H1 (cell line): ENCODE measurements at regions not wholly inside any gene's neighbourhood (a gene's known extent, or its start where the extent isn't known, plus 50 kb on each side); places are given as distances from the start of the nearest gene placed in this dataset.

Source experiments
- CTCF ChIA-PET: fragments of 300-600 bp; sonication (Branson Sonifier 250); formaldehyde crosslinking; loops from one replicate; lab custom pipeline; 2021; ENCODE audit not compliant: partially characterized antibody; lab: Charles Lee
- POLR2A ChIA-PET: fragments of 300-600 bp; sonication (Branson Sonifier 250); formaldehyde crosslinking; loops from one replicate; lab custom pipeline; 2021; ENCODE audit warnings: inconsistent platforms; ENCODE audit not compliant: partially characterized antibody; lab: Charles Lee
- DNase-seq, 2 experiments: peaks; one replicate each; pipeline versions ENCODE4 v3.0.0 to v3.0.0-alpha.2; 2010 to 2022; ENCODE audit warnings: low spot score in 2 of 2, low read depth in 1 of 2, mixed read lengths in 1 of 2
- FAIRE-seq: peaks from 2 replicates; lab custom pipeline; 2011; peaks lifted over from hg19 to GRCh38; lab: Jason Lieb, UNC
- H2AFZ ChIP-seq: 2 replicates; pipeline ENCODE4 v1.8.1; 2012; ENCODE audit warnings: low read length, inconsistent platforms
- H2AK5ac ChIP-seq: 2 replicates; pipeline ENCODE4 v1.6.1; 2013; ENCODE audit warnings: low read depth, low read length
- H2BK120ac ChIP-seq: replicated peaks from 2 replicates; pipeline ENCODE3; 2013; ENCODE audit warnings: low read depth, low read length, inconsistent platforms
- H2BK12ac ChIP-seq: 2 replicates; pipeline ENCODE4 v1.6.1; 2013; ENCODE audit warnings: low read depth, low read length
- H2BK15ac ChIP-seq: 2 replicates; pipeline ENCODE4 v1.6.1; 2013; ENCODE audit warnings: low read length
- H2BK20ac ChIP-seq: 2 replicates; pipeline ENCODE4 v1.6.1; 2013; ENCODE audit warnings: low read length
- H2BK5ac ChIP-seq: 2 replicates; pipeline ENCODE4 v1.6.1; 2013; ENCODE audit warnings: low read depth, low read length
- H3K14ac ChIP-seq: 2 replicates; pipeline ENCODE4 v1.6.1; 2013; ENCODE audit warnings: inconsistent platforms; ENCODE audit not compliant: insufficient read length
- H3K18ac ChIP-seq: 2 replicates; pipeline ENCODE4 v1.6.1; 2013; ENCODE audit warnings: low read length; ENCODE audit errors: extremely low read depth
- H3K23ac ChIP-seq: 2 replicates; pipeline ENCODE4 v1.6.1; 2013; ENCODE audit warnings: inconsistent platforms; ENCODE audit not compliant: insufficient read length
- H3K23me2 ChIP-seq: 2 replicates; pipeline ENCODE4 v1.6.1; 2013; ENCODE audit warnings: low read depth, low read length
- H3K27ac ChIP-seq: 2 replicates; pipeline ENCODE4 v1.6.1; 2011; ENCODE audit warnings: low read depth, low read length, inconsistent platforms
- H3K27me3 ChIP-seq, 4 experiments: replicated peaks in 1 of 4; 1 replicate in 1 of 4; 2 replicates in 3 of 4; pipeline versions ENCODE4 v1.6.1 to v1.8.1; 2011 to 2013; ENCODE audit warnings: low read length in 3 of 4, mild to moderate bottlenecking in 3 of 4, inconsistent platforms in 2 of 4, mixed read lengths in 2 of 4, moderate library complexity in 1 of 4; ENCODE audit not compliant: control insufficient read depth in 3 of 4, insufficient read depth in 3 of 4; ENCODE audit errors: extremely low read depth in 1 of 4
- H3K36me3 ChIP-seq, 4 experiments: 2 replicates each; pipeline versions ENCODE4 v1.6.1 to v1.8.1; 2011 to 2013; ENCODE audit warnings: mild to moderate bottlenecking in 4 of 4, low read length in 3 of 4, moderate library complexity in 2 of 4, control low read depth in 1 of 4, inconsistent platforms in 1 of 4; ENCODE audit not compliant: insufficient read depth in 4 of 4, control insufficient read depth in 2 of 4
- H3K4ac ChIP-seq: replicated peaks from 2 replicates; pipeline ENCODE3; 2013; ENCODE audit warnings: low read length, low read depth, mixed read lengths, inconsistent platforms; ENCODE audit not compliant: insufficient read length
- H3K4me1 ChIP-seq, 4 experiments: replicated peaks in 1 of 4; 1 replicate in 1 of 4; 2 replicates in 3 of 4; pipeline versions ENCODE4 v1.6.1 to v1.8.1; 2011 to 2013; ENCODE audit warnings: low read length in 3 of 4, inconsistent platforms in 2 of 4, mixed read lengths in 1 of 4; ENCODE audit not compliant: insufficient read depth in 4 of 4, control insufficient read depth in 3 of 4
- H3K4me2 ChIP-seq, 2 experiments: 2 replicates each; pipeline versions ENCODE4 v1.6.1 to v1.8.1; 2011 to 2013; ENCODE audit warnings: low read depth in 2 of 2, low read length in 2 of 2, control low read depth in 1 of 2, inconsistent platforms in 1 of 2, mild to moderate bottlenecking in 1 of 2; ENCODE audit not compliant: insufficient read depth in 1 of 2
- H3K4me3 ChIP-seq, 4 experiments: fragments of 200-600, 300-600 bp in 1 of 4; sonication (generic), shearing (Covaris generic), sonication (Bioruptor Twin) in 1 of 4; 2 replicates each; pipeline versions ENCODE4 v1.5.1 to v1.8.1; 2011 to 2016; ENCODE audit warnings: low read length in 4 of 4, low read depth in 3 of 4, control low read depth in 2 of 4, inconsistent platforms in 2 of 4, mild to moderate bottlenecking in 2 of 4, mixed read lengths in 1 of 4, moderate library complexity in 1 of 4; ENCODE audit not compliant: insufficient read depth in 2 of 4; ENCODE audit errors: extremely low read depth in 1 of 4
- H3K56ac ChIP-seq: replicated peaks from 2 replicates; pipeline ENCODE3; 2013; ENCODE audit warnings: low read depth, mild to moderate bottlenecking, mixed read lengths, low read length, inconsistent platforms; ENCODE audit not compliant: insufficient read length
- H3K79me1 ChIP-seq: 2 replicates; pipeline ENCODE4 v1.6.1; 2013; ENCODE audit warnings: low read depth, low read length, control low read depth
- H3K79me2 ChIP-seq, 2 experiments: 2 replicates each; pipeline versions ENCODE4 v1.6.1 to v1.8.1; 2012 to 2013; ENCODE audit warnings: low read length in 2 of 2, mild to moderate bottlenecking in 2 of 2, inconsistent platforms in 1 of 2; ENCODE audit not compliant: insufficient read depth in 2 of 2, control insufficient read depth in 1 of 2
- H3K9ac ChIP-seq, 4 experiments: replicated peaks in 1 of 4; 1 replicate in 1 of 4; 2 replicates in 3 of 4; pipeline versions ENCODE4 v1.6.1 to v1.8.1; 2011 to 2013; ENCODE audit warnings: low read depth in 3 of 4, low read length in 3 of 4, control low read depth in 2 of 4, mild to moderate bottlenecking in 2 of 4, moderate library complexity in 2 of 4, inconsistent platforms in 1 of 4; ENCODE audit errors: extremely low read depth in 1 of 4
- H3K9me3 ChIP-seq, 2 experiments: 2 replicates each; pipeline versions ENCODE4 v1.6.1 to v1.8.1; 2012 to 2013; ENCODE audit warnings: mild to moderate bottlenecking in 2 of 2, moderate library complexity in 2 of 2, control low read depth in 1 of 2, inconsistent platforms in 1 of 2, low read depth in 1 of 2, low read length in 1 of 2, mixed read lengths in 1 of 2; ENCODE audit not compliant: insufficient read depth in 2 of 2
- H4K20me1 ChIP-seq, 2 experiments: replicated peaks in 1 of 2; 2 replicates each; pipeline versions ENCODE3 to v1.8.1; 2011 to 2013; ENCODE audit warnings: inconsistent platforms in 2 of 2, low read length in 2 of 2, mild to moderate bottlenecking in 1 of 2; ENCODE audit not compliant: insufficient read depth in 2 of 2, control insufficient read depth in 1 of 2
- H4K5ac ChIP-seq: 2 replicates; pipeline ENCODE4 v1.6.1; 2013; ENCODE audit warnings: low read length, low read depth, mixed read lengths, inconsistent platforms; ENCODE audit not compliant: insufficient read length
- H4K8ac ChIP-seq: 2 replicates; pipeline ENCODE4 v1.8.0; 2013; ENCODE audit warnings: mild to moderate bottlenecking, moderate library complexity, low read length, inconsistent platforms; ENCODE audit not compliant: insufficient read depth; ENCODE audit errors: extremely low read depth
- H4K91ac ChIP-seq: replicated peaks from 2 replicates; pipeline ENCODE3; 2013; ENCODE audit warnings: low read length, mixed read lengths, inconsistent platforms; ENCODE audit not compliant: insufficient read length
- KDM5A ChIP-seq: fragments of 200-600 bp; IDR thresholded peaks from 2 replicates; pipeline ENCODE4 v1.7.1; 2012; ENCODE audit warnings: mild to moderate bottlenecking, low read length, inconsistent platforms, mixed read lengths
- TAF1 ChIP-seq: IDR thresholded peaks from 2 replicates; pipeline ENCODE4 v1.6.1; 2011; ENCODE audit warnings: mild to moderate bottlenecking, low read depth, low read length
- WGBS, 2 experiments: shearing (Covaris generic) in 1 of 2; methylation state at CpG; one replicate each; pipeline versions ENCODE4 v1.1.6 to v1.1.7; 2013 to 2015; ENCODE audit warnings: low lambda C conversion rate in 2 of 2, mixed read lengths in 2 of 2, inconsistent platforms in 1 of 2, low coverage in 1 of 2, missing lambda C conversion rate in 1 of 2; ENCODE audit not compliant: insufficient replicate concordance in 2 of 2, insufficient coverage in 1 of 2, insufficient read length in 1 of 2; ENCODE audit errors: extremely low coverage in 1 of 2, missing lambda C conversion rate in 1 of 2; 5-methylcytosine and 5-hydroxymethylcytosine counted together
- TF ChIP-seq, protein P1 (sequence below): IDR thresholded peaks from 2 replicates; pipeline ENCODE4 v1.6.1; 2012; ENCODE audit warnings: inconsistent platforms

- Histone ChIP-seq H3K9ac (no peak overlapping the region), H3K79me1 (no peaks in the 10 kb centered on the region), H3K4ac (no peak overlapping the region), H4K20me1 (no peaks in the 10 kb centered on the region), H2BK120ac (no peak overlapping the region), H2BK12ac (no peak overlapping the region), H4K91ac (no peak overlapping the region), H3K23ac (no peak overlapping the region), H3K79me2 (no peaks in the 10 kb centered on the region), H2BK15ac (no peak overlapping the region; the same call in 1 of the 2 replicates), H3K4me3 (no peak overlapping the region), H3K27me3 (no peaks in the 10 kb centered on the region), H3K56ac (no peak overlapping the region), H2BK20ac (no peak overlapping the region), H2BK5ac (no peak overlapping the region), H3K4me2 (no peak overlapping the region), H3K27ac (no peak overlapping the region), H3K14ac (no peak overlapping the region), H3K18ac (no peak overlapping the region), H2AFZ (no peak overlapping the region), H3K4me1 (no peaks in the 10 kb centered on the region), H3K36me3 (no peaks in the 10 kb centered on the region), H2AK5ac (no peak overlapping the region), H3K23me2 (no peaks in the 10 kb centered on the region), H4K5ac (no peak overlapping the region), H3K9me3 (no peaks in the 10 kb centered on the region), H4K8ac (no peak overlapping the region; the same call in 1 of the 2 replicates)
- FAIRE-seq = no peak
- ChIA-PET CTCF (interaction anchor here (0.8 to 1.2 kb wide), 2 partner anchors 16 to 46 kb away, joined by 3 read pairs; no protein-coding TSS in a partner anchor), POLR2A (no interaction called here)
- WGBS, 2 experiments = 91% methylated on average over 13 of the region's 13 CpGs; no CpG with 5 or more reads in 1 of the 2 experiments
- no peak for DNase-seq
- TF ChIP-seq, protein P1, sequence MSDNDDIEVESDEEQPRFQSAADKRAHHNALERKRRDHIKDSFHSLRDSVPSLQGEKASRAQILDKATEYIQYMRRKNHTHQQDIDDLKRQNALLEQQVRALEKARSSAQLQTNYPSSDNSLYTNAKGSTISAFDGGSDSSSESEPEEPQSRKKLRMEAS = no peak
- TF ChIP-seq KDM5A = no peak
- TF ChIP-seq TAF1 = no peak
Measured at GRCh38 chr2:234438305-234438977, 58.4 kb downstream of the ARL4C start.
